ENCODE measurements at regions not wholly inside any gene's neighbourhood (a gene's known extent, or its start where the extent isn't known, plus 50 kb on each side); places are given as distances from the start of the nearest gene placed in this dataset.
"Not testable (repeated sequence)": the region's sequence is repeated elsewhere in the genome, so short reads cannot be mapped to it uniquely, and the experiment has no call there.

- TF ChIP-seq CTCF (IDR thresholded peaks at IDR 0.05) (no peak), POLR2A (IDR thresholded peaks at IDR 0.05) (no peak)
- no peak overlapping the region for H3K4me3 ChIP-seq (ENCODE audit: low read depth, poor library complexity, severe bottlenecking)
- 88 to 89% methylated on average over 2 of the region's 2 CpGs for WGBS, 2 donors
- intact Hi-C loops (cut with DNase I; ENCODE audit: low total_unique reads), result no loop called here
- DNase-seq (ENCODE audit: low spot score in 2 of 2), result no peak
Measured at GRCh38 chr18:44342946-44343345, 337.7 kb upstream of the SETBP1 start.

GRCh38 chr18:44343570-44343969, 337.1 kb upstream of the SETBP1 start:
- DNase-seq (ENCODE audit: low spot score in 2 of 2), result no peak
- intact Hi-C loops (cut with DNase I; ENCODE audit: low total_unique reads), result no loop called here
- H3K4me3 ChIP-seq (ENCODE audit: low read depth, poor library complexity, severe bottlenecking), result no peak overlapping the region
- TF ChIP-seq CTCF (IDR thresholded peaks at IDR 0.05), result no peak

GRCh38 chr18:44356566-44357157, 324.0 kb upstream of the SETBP1 start:
- TF ChIP-seq CTCF (IDR thresholded peaks at IDR 0.05) (no peak), POLR2A (IDR thresholded peaks at IDR 0.05) (no peak)
- WGBS, 2 donors, result 69 to 71% methylated on average over 5 of the region's 5 CpGs
- DNase-seq (ENCODE audit: low spot score in 2 of 2), result no peak
- H3K4me3 ChIP-seq (ENCODE audit: low read depth, poor library complexity, severe bottlenecking), result no peak overlapping the region
- intact Hi-C loops (cut with DNase I; ENCODE audit: low total_unique reads), result no loop called here

GRCh38 chr18:44358402-44358801, 322.3 kb upstream of the SETBP1 start:
- 60 to 68% methylated on average over 2 of the region's 2 CpGs for WGBS, 2 donors
- TF ChIP-seq POLR2A (IDR thresholded peaks at IDR 0.05) (no peak), CTCF (IDR thresholded peaks at IDR 0.05) (no peak)
- intact Hi-C loops (cut with DNase I; ENCODE audit: low total_unique reads), result no loop called here
- H3K4me3 ChIP-seq (ENCODE audit: low read depth, poor library complexity, severe bottlenecking), result no peak overlapping the region
- DNase-seq (ENCODE audit: low spot score in 2 of 2), result no peak

- H3K4me3 ChIP-seq (ENCODE audit: low read depth, poor library complexity, severe bottlenecking); DNase-seq (ENCODE audit: low spot score in 2 of 2); intact Hi-C loops (cut with DNase I; ENCODE audit: low total_unique reads): not testable (repeated sequence)
- WGBS, 2 donors, result 91 to 100% methylated on average over 1 of the region's 1 CpG
Measured at GRCh38 chr18:44359741-44360140, 320.9 kb upstream of the SETBP1 start.

- H3K4me3 ChIP-seq (ENCODE audit: low read depth, poor library complexity, severe bottlenecking); DNase-seq (ENCODE audit: low spot score in 2 of 2); intact Hi-C loops (cut with DNase I; ENCODE audit: low total_unique reads): not testable (repeated sequence)
- WGBS, 2 donors, result 82 to 90% methylated on average over 1 of the region's 1 CpG
Measured at GRCh38 chr18:44362213-44362612, 318.5 kb upstream of the SETBP1 start.

- intact Hi-C loops (cut with DNase I; ENCODE audit: low total_unique reads), result no loop called here
- TF ChIP-seq CTCF (IDR thresholded peaks at IDR 0.05) (no peak), POLR2A (IDR thresholded peaks at IDR 0.05) (no peak)
- WGBS, 2 donors, result 26 to 28% methylated on average over 1 of the region's 1 CpG
- no peak overlapping the region for H3K4me3 ChIP-seq (ENCODE audit: low read depth, poor library complexity, severe bottlenecking)
- no peak for DNase-seq (ENCODE audit: low spot score in 2 of 2)
Measured at GRCh38 chr18:44370861-44371260, 309.8 kb upstream of the SETBP1 start.
